Keratinocyte (primary cell): ENCODE measurements at regions not wholly inside any gene's neighbourhood (a gene's known extent, or its start where the extent isn't known, plus 50 kb on each side); places are given as distances from the start of the nearest gene placed in this dataset.

Experiments used
- EZH2 ChIP-seq: IDR thresholded peaks from one replicate; pipeline ENCODE4 v1.6.1; 2012; ENCODE audit warnings: inconsistent platforms, mild to moderate bottlenecking, low read length, moderate library complexity
- TF ChIP-seq, protein P1 (sequence below), 3 experiments: IDR thresholded peaks in 1 of 3; conservative IDR thresholded peaks in 1 of 3; optimal IDR thresholded peaks in 1 of 3; 2 replicates in 2 of 3; 3 replicates in 1 of 3; pipeline versions ENCODE3 to v1.5.1; 2011; ENCODE audit warnings: low read length in 3 of 3, mild to moderate bottlenecking in 3 of 3, moderate library complexity in 2 of 3, control low read depth in 1 of 3, inconsistent platforms in 1 of 3; ENCODE audit not compliant: insufficient read depth in 2 of 3; ENCODE audit errors: extremely low read depth in 1 of 3

DNA sequence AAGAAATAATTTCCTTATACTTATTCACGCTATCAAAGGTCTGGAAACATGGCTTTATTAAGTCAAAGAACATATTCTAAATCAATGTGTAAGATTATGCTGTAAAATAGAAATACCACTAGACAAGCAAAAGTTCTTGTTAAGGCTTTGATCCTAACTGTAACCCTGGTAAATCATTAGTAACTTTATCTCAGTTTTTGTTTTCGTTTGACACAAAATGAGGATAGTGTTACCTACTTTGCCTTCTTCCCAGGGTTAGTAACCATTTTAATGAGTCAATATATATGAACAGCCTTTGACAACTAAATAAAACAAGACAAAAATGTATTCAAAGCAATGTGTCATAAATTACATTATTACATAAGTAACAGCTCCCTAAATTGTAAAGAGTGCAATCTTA is 1336.3 kb downstream of the FAM181B start:
- TF ChIP-seq, protein P1, sequence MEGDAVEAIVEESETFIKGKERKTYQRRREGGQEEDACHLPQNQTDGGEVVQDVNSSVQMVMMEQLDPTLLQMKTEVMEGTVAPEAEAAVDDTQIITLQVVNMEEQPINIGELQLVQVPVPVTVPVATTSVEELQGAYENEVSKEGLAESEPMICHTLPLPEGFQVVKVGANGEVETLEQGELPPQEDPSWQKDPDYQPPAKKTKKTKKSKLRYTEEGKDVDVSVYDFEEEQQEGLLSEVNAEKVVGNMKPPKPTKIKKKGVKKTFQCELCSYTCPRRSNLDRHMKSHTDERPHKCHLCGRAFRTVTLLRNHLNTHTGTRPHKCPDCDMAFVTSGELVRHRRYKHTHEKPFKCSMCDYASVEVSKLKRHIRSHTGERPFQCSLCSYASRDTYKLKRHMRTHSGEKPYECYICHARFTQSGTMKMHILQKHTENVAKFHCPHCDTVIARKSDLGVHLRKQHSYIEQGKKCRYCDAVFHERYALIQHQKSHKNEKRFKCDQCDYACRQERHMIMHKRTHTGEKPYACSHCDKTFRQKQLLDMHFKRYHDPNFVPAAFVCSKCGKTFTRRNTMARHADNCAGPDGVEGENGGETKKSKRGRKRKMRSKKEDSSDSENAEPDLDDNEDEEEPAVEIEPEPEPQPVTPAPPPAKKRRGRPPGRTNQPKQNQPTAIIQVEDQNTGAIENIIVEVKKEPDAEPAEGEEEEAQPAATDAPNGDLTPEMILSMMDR (optimal IDR thresholded peaks at IDR 0.05 in 1 of 3, IDR thresholded peaks at IDR 0.05 in 1 of 3, conservative IDR thresholded peaks at IDR 0.05 in 1 of 3; ENCODE audit: extremely low read depth in 1 of 3, insufficient read depth in 2 of 3, low read length in 3 of 3), result no peak
- TF ChIP-seq EZH2, result no peak
